Hindlimb muscle (tissue), 1 donor: ENCODE measurements at regions not wholly inside any gene's neighbourhood (a gene's known extent, or its start where the extent isn't known, plus 50 kb on each side); places are given as distances from the start of the nearest gene placed in this dataset.

Experiments
- DNase-seq: peaks from one replicate; pipeline ENCODE4 v3.0.0-alpha.2; 2013

DNA sequence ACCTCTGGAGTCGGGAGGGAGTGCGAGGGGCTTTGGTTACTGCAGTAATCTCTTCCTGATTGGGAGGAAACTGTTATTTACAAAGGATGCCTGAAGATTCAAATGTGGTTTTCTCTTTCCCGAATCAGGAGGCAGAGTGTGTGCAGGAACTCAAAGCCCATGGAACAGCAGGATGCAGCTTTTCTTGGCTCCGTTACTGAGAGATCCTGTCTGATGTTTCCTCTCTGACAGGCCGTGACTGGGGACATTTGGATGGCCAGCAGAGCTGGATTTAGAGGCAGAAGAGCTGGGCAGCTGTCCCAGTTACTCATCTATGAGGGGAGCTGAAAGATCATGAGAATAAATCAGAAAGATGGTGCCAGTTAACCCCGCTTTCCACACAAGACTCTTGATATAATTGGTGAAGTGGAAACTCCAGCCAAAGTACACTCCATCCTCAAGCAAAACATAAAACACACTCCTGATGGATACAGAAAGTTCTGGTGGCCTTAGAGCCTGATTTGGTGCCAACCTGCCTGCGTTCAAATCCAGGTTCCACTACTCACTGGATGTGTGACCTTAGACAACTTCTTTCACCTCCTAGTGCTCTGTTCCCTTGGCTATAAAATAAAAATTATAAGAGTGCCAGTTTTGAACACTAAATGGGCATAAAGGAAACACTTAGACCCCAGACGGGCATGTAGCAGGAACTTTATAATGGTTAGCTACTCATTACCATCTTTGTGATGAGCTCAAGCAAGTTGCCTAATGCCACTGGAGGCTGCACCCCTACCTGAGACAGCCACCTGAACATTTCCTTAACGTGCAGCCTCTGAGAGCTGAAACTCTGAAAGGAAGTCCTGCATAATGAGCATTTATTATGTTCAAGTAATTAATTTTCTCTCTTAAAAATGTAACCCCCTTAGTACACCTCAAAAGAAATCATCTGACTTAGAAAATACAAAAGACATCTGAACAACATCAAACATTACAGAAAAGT lies 349.0 kb upstream of the GATB start:
- peak; percentile 40 for DNase-seq

DNA sequence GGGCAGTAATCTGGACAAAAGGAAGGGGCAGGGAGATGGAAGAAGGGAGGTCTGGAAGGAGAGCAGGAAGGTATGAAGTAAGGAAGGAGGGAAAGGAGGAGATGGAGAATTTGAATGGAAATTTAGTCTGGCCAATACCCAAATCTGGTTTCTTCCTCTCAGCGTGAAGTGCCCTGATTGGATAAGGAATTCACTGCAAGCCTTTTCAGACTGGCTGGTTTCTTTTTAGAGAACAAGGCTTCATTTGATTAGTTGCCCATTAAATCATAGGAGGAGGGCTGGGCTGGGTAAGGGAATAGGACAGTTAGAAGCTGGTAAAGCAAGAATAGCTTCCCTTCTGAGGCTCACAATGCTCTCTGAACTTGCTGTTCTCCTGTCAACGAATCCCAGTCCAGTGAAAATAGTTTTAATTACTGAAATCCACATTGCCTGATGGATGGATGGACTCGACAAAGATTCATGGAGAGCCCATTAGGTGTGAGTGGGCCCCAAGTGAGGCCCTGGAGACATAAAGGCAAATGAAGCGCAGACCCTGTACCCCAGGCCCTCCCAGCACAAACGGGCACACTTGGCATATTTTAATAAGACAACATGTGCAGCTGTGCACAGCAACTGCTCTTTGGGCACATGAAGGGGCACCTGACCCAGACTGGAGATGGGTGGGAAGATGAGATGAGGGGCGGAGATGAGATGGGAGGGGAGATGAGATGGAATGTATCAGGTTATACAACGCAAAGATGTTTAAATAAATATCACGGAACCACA lies 347.1 kb upstream of the GATB start:
- no peak for DNase-seq

DNA sequence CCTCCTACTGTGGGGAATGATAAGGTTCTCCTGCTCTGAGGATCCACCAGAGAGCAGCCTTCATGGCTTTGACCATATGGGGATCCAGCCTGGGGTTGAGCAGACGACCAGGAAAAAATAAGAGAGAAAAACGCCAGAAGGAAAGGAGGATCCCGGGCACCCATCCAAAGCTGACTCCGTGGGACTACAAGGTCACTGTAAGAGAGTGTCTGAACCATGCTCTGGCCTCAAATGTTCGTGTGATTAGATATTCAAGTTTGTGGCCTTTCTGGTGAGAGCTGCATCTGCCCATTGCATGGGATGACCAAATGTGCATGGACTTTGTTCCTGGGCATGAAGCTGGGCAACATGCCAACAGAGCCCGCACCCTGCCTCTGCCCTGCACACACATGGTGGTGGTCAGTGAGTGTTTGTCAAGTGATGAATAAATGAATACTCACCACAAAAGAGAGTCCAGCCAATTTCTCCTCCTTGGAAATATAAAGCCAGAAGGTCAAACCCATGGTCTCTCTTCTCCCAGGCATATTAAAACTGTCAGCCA lies 346.0 kb upstream of the GATB start:
- DNase-seq, result no peak

- DNase-seq, result peak; percentile 74
These were observed 345.4 kb upstream of the GATB start for GRCh38 chr4:152106113-152106763.

GRCh38 chr4:152104901-152105357 lies 344.1 kb upstream of the GATB start:
- no peak for DNase-seq

DNA sequence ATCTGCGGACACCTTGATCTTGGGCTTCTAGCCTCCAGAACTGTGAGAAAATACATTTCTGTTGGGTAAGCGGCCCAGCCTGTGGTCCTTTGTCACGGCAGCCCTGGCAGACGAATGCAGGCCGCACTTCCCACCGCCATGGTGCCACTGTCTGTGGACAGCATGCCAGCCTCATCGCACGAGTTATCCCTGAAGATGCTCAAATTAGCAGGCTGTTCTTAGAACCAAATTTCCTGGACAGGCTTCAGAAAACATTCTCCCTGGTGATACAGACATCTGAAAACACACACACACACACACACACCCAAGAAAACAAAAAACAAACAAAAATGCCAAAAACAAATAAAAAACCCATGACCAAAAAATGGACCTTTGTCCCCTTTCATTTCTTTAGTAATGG lies 343.5 kb upstream of the GATB start:
- DNase-seq, result no peak

DNA sequence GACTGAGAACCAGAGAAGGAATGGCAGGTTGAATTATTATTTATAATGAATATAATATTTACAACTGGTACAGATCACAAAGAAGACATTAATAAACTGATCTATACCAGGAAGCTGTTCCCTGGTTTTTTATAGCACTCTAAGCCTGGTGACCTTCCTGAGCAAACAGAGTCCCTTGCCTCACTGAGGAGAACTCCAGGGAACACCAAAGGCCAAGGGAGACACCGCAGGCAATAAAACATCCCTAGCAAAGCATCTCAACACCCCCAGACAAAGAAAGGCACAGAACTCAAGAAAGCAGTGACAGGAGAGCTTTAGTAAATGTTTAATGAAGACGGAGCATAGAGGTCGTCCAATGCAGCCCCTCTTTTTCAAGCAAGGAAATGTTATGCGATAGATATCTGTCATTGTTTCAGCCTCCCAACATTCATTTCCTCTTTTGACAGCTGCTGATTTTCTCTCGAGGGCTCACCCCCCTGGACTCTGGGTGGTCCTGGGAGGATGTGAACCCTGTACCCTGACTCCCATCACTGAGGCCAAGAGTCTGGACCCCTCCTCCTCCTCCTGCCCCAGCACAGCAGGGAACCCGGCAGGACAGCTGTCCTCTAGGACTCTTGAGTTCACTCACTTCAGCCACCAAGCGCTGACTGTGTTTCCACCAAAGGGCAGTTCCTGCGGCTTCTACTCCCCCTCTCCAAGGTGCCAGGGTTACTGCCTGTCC lies 342.5 kb upstream of the GATB start:
- no peak for DNase-seq

- no peak for DNase-seq
These were observed 341.7 kb upstream of the GATB start for GRCh38 chr4:152102436-152103000.

DNA sequence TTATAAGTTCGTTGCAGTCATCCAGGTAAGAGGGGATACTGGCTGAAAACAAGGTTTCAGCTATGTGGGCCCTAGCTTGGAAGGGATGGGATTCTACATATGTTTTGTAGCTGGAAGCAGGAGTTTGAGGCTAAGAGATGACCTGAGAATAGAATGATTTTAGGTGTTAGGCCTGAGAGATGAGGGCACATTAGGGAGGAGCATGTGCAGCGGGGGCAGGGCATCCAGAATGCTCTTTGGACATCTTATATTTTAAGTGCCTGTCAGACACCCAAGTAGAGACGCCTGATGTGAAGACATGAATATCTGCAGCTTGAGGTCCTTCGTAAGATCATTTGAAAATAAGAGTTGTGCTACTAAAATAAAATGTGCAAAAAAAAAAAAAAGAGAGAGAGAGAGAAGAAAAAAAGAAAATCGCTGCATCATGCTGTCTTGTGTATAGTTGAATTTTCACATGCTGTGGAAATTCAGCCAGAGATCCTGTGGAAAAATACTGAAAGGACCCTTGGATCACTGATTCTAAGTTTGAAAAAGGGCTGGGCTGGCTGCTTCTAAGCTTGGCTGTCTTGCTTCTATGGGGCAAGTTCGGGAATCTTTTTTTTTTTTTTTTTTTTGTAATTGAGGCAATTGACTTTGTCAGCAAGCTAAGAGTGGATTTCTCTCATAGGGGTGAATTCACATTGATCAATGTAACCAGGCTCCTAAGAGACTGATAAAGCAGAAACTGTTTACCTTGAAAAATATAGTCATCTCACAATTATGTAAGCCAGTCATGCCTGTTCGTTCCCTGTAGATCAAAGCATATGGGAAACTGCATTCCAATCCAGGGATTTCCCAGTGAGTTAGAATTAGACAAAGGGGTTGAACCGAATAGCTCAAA lies 341.0 kb upstream of the GATB start:
- DNase-seq, result no peak

- DNase-seq, result no peak
These were observed 339.8 kb upstream of the GATB start for GRCh38 chr4:152100379-152101201.

DNA sequence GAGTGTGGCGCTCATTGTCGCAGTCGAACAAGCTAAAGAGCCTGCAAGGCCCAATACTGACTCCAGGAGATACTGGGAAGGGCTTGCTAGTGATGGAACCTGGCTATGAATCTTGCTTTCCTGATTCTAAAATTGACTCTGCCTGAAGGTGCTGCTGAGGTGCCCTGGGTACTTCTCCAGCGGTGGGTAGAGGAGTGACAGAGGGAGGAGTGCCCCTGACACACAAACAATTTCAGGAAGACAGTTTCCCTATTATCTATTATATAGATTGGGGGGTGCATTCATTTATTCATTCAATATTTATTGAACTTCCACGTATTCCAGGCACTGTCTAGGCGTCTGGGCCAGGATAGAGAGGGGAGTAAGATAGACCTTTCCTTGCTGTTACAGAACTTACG lies 339.2 kb upstream of the GATB start:
- DNase-seq, result no peak

DNA sequence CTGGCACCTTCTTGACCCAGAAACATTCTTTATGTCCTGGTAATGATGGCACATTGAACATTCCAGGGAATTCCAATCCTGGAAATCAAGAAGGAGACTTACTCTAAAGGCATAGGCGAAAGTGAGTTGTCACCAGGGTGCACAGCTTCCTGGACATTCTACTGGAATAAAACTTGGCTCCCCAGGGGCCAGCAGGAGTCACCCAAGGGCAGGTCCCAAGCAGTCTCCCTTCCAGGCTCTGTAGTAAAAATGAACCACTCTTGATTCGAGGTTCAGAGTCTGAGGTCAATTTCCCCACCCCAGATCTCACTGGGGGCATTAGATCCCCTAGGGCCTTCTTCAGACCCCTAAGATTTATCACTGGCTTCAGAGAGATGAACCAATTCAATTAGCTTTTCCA lies 338.7 kb upstream of the GATB start:
- DNase-seq, result no peak

GRCh38 chr4:152099061-152099425 lies 338.2 kb upstream of the GATB start:
- no peak for DNase-seq

GRCh38 chr4:152098365-152099060 lies 337.7 kb upstream of the GATB start:
- DNase-seq, result no peak

GRCh38 chr4:152097371-152097770 lies 336.6 kb upstream of the GATB start:
- no peak for DNase-seq

- DNase-seq, result no peak
These were observed 334.9 kb upstream of the GATB start for GRCh38 chr4:152095701-152096070.

GRCh38 chr4:152094970-152095700 lies 334.3 kb upstream of the GATB start:
- no peak for DNase-seq

- DNase-seq, result no peak
These were observed 330.6 kb upstream of the GATB start for GRCh38 chr4:152091405-152091804.

- no peak for DNase-seq
These were observed 329.7 kb upstream of the GATB start for GRCh38 chr4:152090543-152090942.
